ENCODE measurements at regions not wholly inside any gene's neighbourhood (a gene's known extent, or its start where the extent isn't known, plus 50 kb on each side); places are given as distances from the start of the nearest gene placed in this dataset.
"Not testable (repeated sequence)": the region's sequence is repeated elsewhere in the genome, so short reads cannot be mapped to it uniquely, and the experiment has no call there.

- H3K27me3 ChIP-seq = no peaks in the 10 kb centered on the region
- H3K36me3 ChIP-seq = no peaks in the 10 kb centered on the region
- H3K4me1 ChIP-seq = no peaks in the 10 kb centered on the region
- intact Hi-C loops (cut with DNase I) = no loop called here
- no peak overlapping the region for H3K4me3 ChIP-seq
- H3K9me3 ChIP-seq = no peaks in the 10 kb centered on the region
- DNase-seq = no peak
- H3K27ac ChIP-seq = no peak overlapping the region
- TF ChIP-seq CTCF (IDR thresholded peaks at IDR 0.05) = no peak
- no peak for ATAC-seq
These were observed 152.2 kb downstream of the C3orf38 start for GRCh38 chr3:88301996-88302393.

- ATAC-seq; intact Hi-C loops (cut with DNase I); H3K27ac ChIP-seq; H3K36me3 ChIP-seq; H3K4me3 ChIP-seq; H3K27me3 ChIP-seq; H3K9me3 ChIP-seq; H3K4me1 ChIP-seq; DNase-seq: not testable (repeated sequence)
- 94 to 95% methylated on average over 30 of the region's 30 CpGs for WGBS, 2 donors
These were observed 153.7 kb downstream of the C3orf38 start for GRCh38 chr3:88303331-88303904.

GRCh38 chr3:88307666-88308065, 157.9 kb downstream of the C3orf38 start:
- Histone ChIP-seq H3K27ac (no peak overlapping the region), H3K4me1 (no peaks in the 10 kb centered on the region), H3K27me3 (no peaks in the 10 kb centered on the region), H3K9me3 (no peaks in the 10 kb centered on the region), H3K4me3 (no peak overlapping the region), H3K36me3 (no peaks in the 10 kb centered on the region)
- DNase-seq (no peak), ATAC-seq (no peak)
- 24 to 30% methylated on average over 12 of the region's 12 CpGs for WGBS, 2 donors
- TF ChIP-seq CTCF (IDR thresholded peaks at IDR 0.05) = no peak
- intact Hi-C loops (cut with DNase I) = no loop called here

- no peak for DNase-seq
- WGBS, 2 donors = 84 to 91% methylated on average over 3 of the region's 3 CpGs
- intact Hi-C loops (cut with DNase I) = no loop called here
- Histone ChIP-seq H3K27me3 (no peaks in the 10 kb centered on the region), H3K4me1 (no peaks in the 10 kb centered on the region), H3K27ac (no peak overlapping the region), H3K9me3 (no peaks in the 10 kb centered on the region), H3K36me3 (no peaks in the 10 kb centered on the region), H3K4me3 (no peak overlapping the region)
- no peak for TF ChIP-seq CTCF (IDR thresholded peaks at IDR 0.05)
- no peak for ATAC-seq
These were observed 162.1 kb downstream of the C3orf38 start for GRCh38 chr3:88311826-88312225.

GRCh38 chr3:88312256-88312655, 162.5 kb downstream of the C3orf38 start:
- DNase-seq (no peak), ATAC-seq (no peak)
- Histone ChIP-seq H3K27ac (no peak overlapping the region), H3K36me3 (no peaks in the 10 kb centered on the region), H3K9me3 (no peaks in the 10 kb centered on the region), H3K27me3 (no peaks in the 10 kb centered on the region), H3K4me3 (no peak overlapping the region), H3K4me1 (no peaks in the 10 kb centered on the region)
- intact Hi-C loops (cut with DNase I) = no loop called here
- WGBS, 2 donors = 65 to 76% methylated on average over 2 of the region's 2 CpGs
- TF ChIP-seq CTCF (IDR thresholded peaks at IDR 0.05) = no peak
